HCT116 (cell line): ENCODE measurements at regions not wholly inside any gene's neighbourhood (a gene's known extent, or its start where the extent isn't known, plus 50 kb on each side); places are given as distances from the start of the nearest gene placed in this dataset.

ENCODE experiments used
- ATAC-seq: fragments of 200-7000 bp; cut with Tn5 transposase; 2 replicates; pipeline ENCODE4 v1.9.1; 2020; ENCODE audit warnings: mild to moderate bottlenecking, moderate library complexity
- BruUV-seq: library from RNA; stranded (reverse); fragments of 400-500 nt; replicated peaks from 2 replicates; lab custom pipeline; 2021; lab: Mats Ljungman, UMichigan
- CTCF ChIA-PET: fragments of 300-600 bp; sonication (Branson Sonifier 250); formaldehyde crosslinking; loops from one replicate; lab custom pipeline; 2021; ENCODE audit warnings: antibody characterized with exemption; lab: Charles Lee
- POLR2A ChIA-PET: fragments of 300-600, 350-600 bp; sonication (Branson Sonifier 250); formaldehyde crosslinking; loops from one replicate; lab custom pipeline; 2021; ENCODE audit warnings: antibody characterized with exemption; lab: Charles Lee
- RAD21 ChIA-PET, 2 experiments: fragments of 300-600 bp; sonication (Branson Sonifier 250); formaldehyde crosslinking; loops; one replicate each; lab custom pipeline; 2023; ENCODE audit warnings: low total read pairs in 2 of 2; ENCODE audit not compliant: uncharacterized antibody in 2 of 2, unreplicated experiment in 2 of 2, low non-redundant PET in 1 of 2; lab: Charles Lee
- DNase-seq: peaks from one replicate; pipeline ENCODE4 v3.0.0-alpha.2; 2010; ENCODE audit warnings: low read depth, low spot score
- H2AFZ ChIP-seq: fragments of 200-600 bp; shearing (Covaris generic), sonication (generic); 2 replicates; pipeline ENCODE4 v1.6.1; 2017; ENCODE audit warnings: low read depth, mixed run types, mixed read lengths, antibody characterized with exemption, low read length; ENCODE audit not compliant: poor library complexity, severe bottlenecking
- H3K27ac ChIP-seq: 2 replicates; pipeline ENCODE4 v1.5.1; 2012; ENCODE audit warnings: low read depth, low read length
- H3K27me3 ChIP-seq: fragments of 200-600 bp; sonication (generic); 2 replicates; pipeline ENCODE4 v1.6.1; 2016; ENCODE audit warnings: mixed run types, low read length, mixed read lengths; ENCODE audit not compliant: insufficient read depth
- H3K36me3 ChIP-seq, 2 experiments: fragments of 200-500 bp in 1 of 2; fragments of 200-600 bp in 1 of 2; sonication (Bioruptor generic) in 1 of 2; sonication (generic) in 1 of 2; 2 replicates each; pipeline versions ENCODE4 v1.5.1 to v1.6.1; 2014 to 2016; ENCODE audit warnings: low read length in 2 of 2, inconsistent platforms in 1 of 2, mixed read lengths in 1 of 2, mixed run types in 1 of 2; ENCODE audit not compliant: insufficient read depth in 2 of 2, control insufficient read depth in 1 of 2
- H3K4me1 ChIP-seq, 2 experiments: fragments of 200-600 bp in 1 of 2; sonication (generic) in 1 of 2; 2 replicates each; pipeline versions ENCODE4 v1.5.1 to v1.6.1; 2012 to 2017; ENCODE audit warnings: low read length in 2 of 2, inconsistent platforms in 1 of 2, mild to moderate bottlenecking in 1 of 2, mixed read lengths in 1 of 2, mixed run types in 1 of 2, moderate library complexity in 1 of 2; ENCODE audit not compliant: insufficient read depth in 2 of 2, control insufficient read depth in 1 of 2
- H3K4me2 ChIP-seq: fragments of 200-600 bp; sonication (generic); 2 replicates; pipeline ENCODE4 v1.6.1; 2017; ENCODE audit warnings: mixed run types, low read length, mixed read lengths
- H3K4me3 ChIP-seq, 2 experiments: fragments of 200-600 bp in 1 of 2; sonication (generic) in 1 of 2; replicated peaks in 1 of 2; 2 replicates each; pipeline ENCODE4 v1.5.1; 2011 to 2016; ENCODE audit warnings: low read length in 2 of 2, control low read depth in 1 of 2, low read depth in 1 of 2, mild to moderate bottlenecking in 1 of 2, mixed read lengths in 1 of 2, mixed run types in 1 of 2
- H3K79me2 ChIP-seq: fragments of 200-600 bp; sonication (generic); 2 replicates; pipeline ENCODE4 v1.6.1; 2017; ENCODE audit warnings: mild to moderate bottlenecking, mixed run types, low read length, moderate library complexity, mixed read lengths; ENCODE audit not compliant: insufficient read depth
- H3K9ac ChIP-seq: fragments of 200-600 bp; sonication (generic); 2 replicates; pipeline ENCODE4 v1.6.1; 2016; ENCODE audit warnings: low read length, mixed read lengths
- H3K9me2 ChIP-seq: fragments of 200-600 bp; sonication (generic), shearing (Covaris generic); 2 replicates; pipeline ENCODE4 v1.6.1; 2017; ENCODE audit warnings: mixed run types, mild to moderate bottlenecking, moderate library complexity; ENCODE audit not compliant: insufficient read depth
- H3K9me3 ChIP-seq, 2 experiments: fragments of 200-500 bp in 1 of 2; fragments of 200-600 bp in 1 of 2; sonication (Bioruptor generic) in 1 of 2; sonication (generic) in 1 of 2; 2 replicates each; pipeline ENCODE4 v1.6.1; 2014 to 2017; ENCODE audit warnings: low read length in 2 of 2, mixed read lengths in 2 of 2, inconsistent platforms in 1 of 2, low read depth in 1 of 2, mild to moderate bottlenecking in 1 of 2, mixed run types in 1 of 2, moderate library complexity in 1 of 2; ENCODE audit not compliant: control insufficient read depth in 1 of 2, insufficient read depth in 1 of 2
- H4K20me1 ChIP-seq: fragments of 200-600 bp; sonication (generic), shearing (Covaris generic); 2 replicates; pipeline ENCODE4 v1.6.1; 2017; ENCODE audit warnings: mixed run types, mild to moderate bottlenecking, moderate library complexity; ENCODE audit not compliant: insufficient read depth
- CBX3 ChIP-seq: IDR thresholded peaks from 2 replicates; pipeline ENCODE4 v1.6.1; 2012; ENCODE audit warnings: low read depth
- CTCF ChIP-seq, 3 experiments: fragments of 200-600 bp in 1 of 3; sonication (generic) in 1 of 3; IDR thresholded peaks in 2 of 3; conservative IDR thresholded peaks in 1 of 3; 2 replicates each; pipeline ENCODE4 v1.5.1; 2012 to 2017; ENCODE audit warnings: low read depth in 2 of 3, low read length in 2 of 3, antibody characterized with exemption in 1 of 3, borderline replicate concordance in 1 of 3, control low read depth in 1 of 3, mild to moderate bottlenecking in 1 of 3, mixed read lengths in 1 of 3, mixed run types in 1 of 3, moderate library complexity in 1 of 3; ENCODE audit not compliant: insufficient read depth in 1 of 3
- EGR1 ChIP-seq: IDR thresholded peaks from 2 replicates; pipeline ENCODE4 v1.6.1; 2012; ENCODE audit warnings: low read depth
- EZH2phosphoT487 ChIP-seq: fragments of 200-600 bp; IDR thresholded peaks from 2 replicates; pipeline ENCODE4 v1.6.1; 2018; ENCODE audit warnings: antibody characterized with exemption, borderline replicate concordance
- FOSL1 ChIP-seq: IDR thresholded peaks from 2 replicates; pipeline ENCODE4 v1.6.1; 2012; ENCODE audit warnings: low read depth
- JUND ChIP-seq: IDR thresholded peaks from 2 replicates; pipeline ENCODE4 v1.6.1; 2012
- MAX ChIP-seq: IDR thresholded peaks from 2 replicates; pipeline ENCODE4 v1.6.1; 2012
- REST ChIP-seq: IDR thresholded peaks from 2 replicates; pipeline ENCODE4 v1.6.1; 2012; ENCODE audit warnings: low read depth
- SIN3A ChIP-seq: IDR thresholded peaks from 2 replicates; pipeline ENCODE4 v1.6.1; 2012; ENCODE audit warnings: low read depth
- YY1 ChIP-seq: IDR thresholded peaks from 2 replicates; pipeline ENCODE4 v1.6.1; 2011; ENCODE audit warnings: low read length, low read depth, moderate library complexity, mild to moderate bottlenecking; ENCODE audit not compliant: insufficient replicate concordance; ENCODE audit errors: extremely low read depth
- ZFX ChIP-seq: fragments of 450-650 bp; IDR thresholded peaks from 2 replicates; pipeline ENCODE4 v1.6.1; 2017
- ZNF274 ChIP-seq: fragments of 200-500 bp; sonication (Bioruptor generic); IDR thresholded peaks from 2 replicates; pipeline ENCODE4 v1.6.1; 2014; ENCODE audit warnings: mild to moderate bottlenecking, low read depth, low read length, inconsistent platforms
- intact Hi-C: fragments of 100-400 bp; cut with micrococcal nuclease; formaldehyde crosslinking; loops from 2 replicates; pipeline ENCODE4 v1.10.0; 2022

GRCh38 chr18:35807811-35808335, 164.6 kb upstream of the RMP24 start:
- H3K27ac ChIP-seq = no peak overlapping the region
- DNase-seq = no peak
- peaks cover 18% of the 10 kb centered on the region; the same call in 1 of the 2 replicates for H3K27me3 ChIP-seq
- intact Hi-C loops = no loop called here
- no peak overlapping the region for H2AFZ ChIP-seq
- H3K4me1 ChIP-seq = no peaks in the 10 kb centered on the region
- H3K79me2 ChIP-seq = no peaks in the 10 kb centered on the region
- ChIA-PET POLR2A (no interaction called here), CTCF (no interaction called here)
- H3K4me2 ChIP-seq = no peak overlapping the region
- H4K20me1 ChIP-seq = no peaks in the 10 kb centered on the region
- H3K9me2 ChIP-seq = no peaks in the 10 kb centered on the region
- no peaks in the 10 kb centered on the region for H3K9me3 ChIP-seq
- no peaks in the 10 kb centered on the region for H3K36me3 ChIP-seq
- no TSS peak for BruUV-seq
- H3K9ac ChIP-seq = no peak overlapping the region
- no peak for TF ChIP-seq ZFX
- no peak for TF ChIP-seq ZNF274
- no peak for TF ChIP-seq EGR1
- TF ChIP-seq, all 23 proteins: peak for 0
- H3K4me3 ChIP-seq = no peak overlapping the region
- no peak for ATAC-seq
- RAD21 ChIA-PET = no interaction called here

GRCh38 chr18:35808796-35809195, 163.7 kb upstream of the RMP24 start:
- RAD21 ChIA-PET = no interaction called here
- H2AFZ ChIP-seq = no peak overlapping the region
- DNase-seq (no peak), ATAC-seq (no peak)
- TF ChIP-seq SIN3A = no peak
- no peak for TF ChIP-seq MAX
- no peak for TF ChIP-seq EZH2phosphoT487
- no peak for TF ChIP-seq REST
- no peak for TF ChIP-seq YY1
- TF ChIP-seq JUND = no peak
- no peak for TF ChIP-seq CBX3
- no peak for TF ChIP-seq CTCF (IDR thresholded peaks at IDR 0.05 in 2 of 3, conservative IDR thresholded peaks at IDR 0.05 in 1 of 3; ENCODE audit: borderline replicate concordance in 1 of 3, insufficient read depth in 1 of 3, low read depth in 2 of 3, low read length in 2 of 3)
- TF ChIP-seq FOSL1 = no peak
- no peak overlapping the region for H3K27ac ChIP-seq
- no peaks in the 10 kb centered on the region for H3K4me1 ChIP-seq
- no peaks in the 10 kb centered on the region for H4K20me1 ChIP-seq
- intact Hi-C loops = no loop called here
- no peaks in the 10 kb centered on the region for H3K79me2 ChIP-seq
- POLR2A ChIA-PET = no interaction called here
- H3K9me3 ChIP-seq = no peaks in the 10 kb centered on the region
- CTCF ChIA-PET = no interaction called here
- H3K27me3 ChIP-seq = peaks cover 18% of the 10 kb centered on the region; the same call in 1 of the 2 replicates
- H3K9me2 ChIP-seq = no peaks in the 10 kb centered on the region
- no peaks in the 10 kb centered on the region for H3K36me3 ChIP-seq
- BruUV-seq = no TSS peak
- H3K4me3 ChIP-seq = no peak overlapping the region
- H3K9ac ChIP-seq = no peak overlapping the region
- H3K4me2 ChIP-seq = no peak overlapping the region
